ENCODE measurements at regions not wholly inside any gene's neighbourhood (a gene's known extent, or its start where the extent isn't known, plus 50 kb on each side); places are given as distances from the start of the nearest gene placed in this dataset.

DNA sequence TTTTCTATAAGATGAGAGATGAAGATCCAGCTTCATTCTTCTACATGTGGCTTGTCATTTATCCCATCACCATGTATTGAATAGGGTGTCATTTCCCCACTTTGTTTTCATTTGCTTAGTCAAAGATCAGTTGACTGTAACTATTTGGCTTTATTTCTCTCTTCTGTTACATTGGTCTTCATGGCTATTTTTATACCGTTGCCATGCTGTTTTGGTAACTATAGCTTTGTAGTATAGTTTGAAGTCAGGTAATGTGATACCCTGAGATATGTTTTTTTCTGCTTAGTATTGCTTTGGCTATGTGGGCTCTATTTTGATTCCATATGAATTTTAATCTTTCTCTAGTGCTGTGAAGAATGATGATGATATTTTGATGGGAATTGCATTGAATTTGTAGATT lies 514.3 kb downstream of the GBA3 start:
- no peak overlapping the region for H3K4me3 ChIP-seq (ENCODE audit: control insufficient read depth in 1 of 2, extremely low read depth in 1 of 2, low read length in 1 of 2)
- ATAC-seq (replicated peaks in 1 of 4) (no peak), DNase-seq (no peak)
- Mint-ChIP-seq H3K9me3 (peaks cover 4 to 22% (median 8%) of the 10 kb centered on the region in 3 donors), H3K27ac (no peak overlapping the region), H3K36me3 (no peaks in the 10 kb centered on the region), H3K4me3 (no peak overlapping the region), H3K27me3 (no peaks in the 10 kb centered on the region), H3K4me1 (no peaks in the 10 kb centered on the region)
- no CpG with 5 or more reads among the region's 1 CpG for WGBS (ENCODE audit: insufficient coverage)
- H3K36me3 ChIP-seq (ENCODE audit: control insufficient read depth in 2 of 2, extremely low read depth in 1 of 2, insufficient read depth in 1 of 2, low read length in 1 of 2), result no peaks in the 10 kb centered on the region
- CTCF ChIA-PET, result no interaction called here
- H3K4me1 ChIP-seq (ENCODE audit: control insufficient read depth in 1 of 2, extremely low read depth in 1 of 2, insufficient read depth in 2 of 2, low read length in 2 of 2), result no peaks in the 10 kb centered on the region
- no peak overlapping the region for H3K27ac ChIP-seq (ENCODE audit: low read length)
- H3K27me3 ChIP-seq (replicated peaks in 1 of 2; ENCODE audit: control insufficient read depth in 2 of 2, extremely low read depth in 1 of 2, insufficient read depth in 2 of 2, low read length in 1 of 2), result no peaks in the 10 kb centered on the region
- POLR2A ChIA-PET, result no interaction called here
- no peaks in the 10 kb centered on the region for H3K9me3 ChIP-seq

- no peaks in the 10 kb centered on the region for H3K4me1 ChIP-seq (ENCODE audit: control insufficient read depth in 1 of 2, extremely low read depth in 1 of 2, insufficient read depth in 2 of 2, low read length in 2 of 2)
- H3K27ac ChIP-seq (ENCODE audit: low read length), result no peak overlapping the region
- no peaks in the 10 kb centered on the region for H3K4me1 Mint-ChIP-seq
- no CpG with 5 or more reads among the region's 8 CpGs for WGBS (ENCODE audit: insufficient coverage)
- no peak overlapping the region for H3K4me3 Mint-ChIP-seq
- H3K27me3 Mint-ChIP-seq, result no peaks in the 10 kb centered on the region
- no peak overlapping the region for H3K4me3 ChIP-seq (ENCODE audit: control insufficient read depth in 1 of 2, extremely low read depth in 1 of 2, low read length in 1 of 2)
- H3K36me3 Mint-ChIP-seq, result no peaks in the 10 kb centered on the region
- no peak overlapping the region for H3K27ac Mint-ChIP-seq
- POLR2A ChIA-PET, result no interaction called here
- H3K27me3 ChIP-seq (replicated peaks in 1 of 2; ENCODE audit: control insufficient read depth in 2 of 2, extremely low read depth in 1 of 2, insufficient read depth in 2 of 2, low read length in 1 of 2), result no peaks in the 10 kb centered on the region
- no peaks in the 10 kb centered on the region for H3K9me3 ChIP-seq
- CTCF ChIA-PET, result interaction anchor here in 1 of 2 donors (0.7 kb wide), 1 partner anchor 1286 kb away, joined by 9 read pairs; no protein-coding TSS in a partner anchor
- H3K36me3 ChIP-seq (ENCODE audit: control insufficient read depth in 2 of 2, extremely low read depth in 1 of 2, insufficient read depth in 1 of 2, low read length in 1 of 2), result no peaks in the 10 kb centered on the region
- peaks cover 7 to 22% (median 8%) of the 10 kb centered on the region in 3 donors for H3K9me3 Mint-ChIP-seq
- DNase-seq, result no peak
- no peak for ATAC-seq (replicated peaks in 1 of 4)
These were observed 510.0 kb downstream of the GBA3 start for GRCh38 chr4:23202712-23203247.

GRCh38 chr4:23194751-23195150 lies 502.0 kb downstream of the GBA3 start:
- ATAC-seq (replicated peaks in 1 of 4) (no peak), DNase-seq (no peak)
- no peaks in the 10 kb centered on the region for H3K36me3 Mint-ChIP-seq
- H3K4me3 Mint-ChIP-seq, result no peak overlapping the region
- H3K4me1 ChIP-seq (ENCODE audit: control insufficient read depth in 1 of 2, extremely low read depth in 1 of 2, insufficient read depth in 2 of 2, low read length in 2 of 2), result no peaks in the 10 kb centered on the region
- H3K9me3 ChIP-seq, result no peaks in the 10 kb centered on the region
- peaks cover 0 to 4% (median 3%) of the 10 kb centered on the region in 3 donors for H3K9me3 Mint-ChIP-seq
- no peak overlapping the region for H3K27ac Mint-ChIP-seq
- no peak overlapping the region for H3K4me3 ChIP-seq (ENCODE audit: control insufficient read depth in 1 of 2, extremely low read depth in 1 of 2, low read length in 1 of 2)
- no peak overlapping the region for H3K27ac ChIP-seq (ENCODE audit: low read length)
- POLR2A ChIA-PET, result interaction anchor here in 1 of 2 donors (0.5 kb wide), 1 partner anchor 239 kb away, joined by 3 read pairs; no protein-coding TSS in a partner anchor
- peaks cover 0 to 4% of the 10 kb centered on the region in 2 donors for H3K27me3 Mint-ChIP-seq
- H3K4me1 Mint-ChIP-seq, result no peaks in the 10 kb centered on the region
- H3K27me3 ChIP-seq (replicated peaks in 1 of 2; ENCODE audit: control insufficient read depth in 2 of 2, extremely low read depth in 1 of 2, insufficient read depth in 2 of 2, low read length in 1 of 2), result no peaks in the 10 kb centered on the region
- no peaks in the 10 kb centered on the region for H3K36me3 ChIP-seq (ENCODE audit: control insufficient read depth in 2 of 2, extremely low read depth in 1 of 2, insufficient read depth in 1 of 2, low read length in 1 of 2)
- CTCF ChIA-PET, result no interaction called here

DNA sequence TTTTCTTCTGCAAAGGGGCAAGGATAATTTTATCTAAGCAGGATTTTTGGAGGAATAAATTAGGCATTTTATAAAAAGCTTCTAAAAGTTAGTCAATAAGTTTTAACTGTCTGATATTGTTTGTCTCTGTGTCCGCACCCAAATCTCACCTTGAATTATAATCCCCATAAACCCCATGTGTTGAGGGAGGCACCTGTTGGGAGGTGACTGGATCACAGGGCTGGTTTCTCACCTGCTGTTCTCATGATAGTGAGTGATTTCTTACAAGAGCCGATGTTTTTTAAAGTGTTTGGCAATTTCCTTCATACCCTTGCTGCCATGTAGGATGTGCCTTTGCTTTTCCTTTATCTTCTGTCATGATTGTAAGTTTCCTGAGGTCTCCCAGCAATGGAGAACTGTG lies 481.4 kb downstream of the GBA3 start:
- no peaks in the 10 kb centered on the region for H3K4me1 Mint-ChIP-seq
- peaks cover 5 to 13% of the 10 kb centered on the region in 2 donors for H3K27me3 Mint-ChIP-seq
- Histone ChIP-seq H3K4me1 (ENCODE audit: control insufficient read depth in 1 of 2, extremely low read depth in 1 of 2, insufficient read depth in 2 of 2, low read length in 2 of 2) (no peaks in the 10 kb centered on the region), H3K36me3 (ENCODE audit: control insufficient read depth in 2 of 2, extremely low read depth in 1 of 2, insufficient read depth in 1 of 2, low read length in 1 of 2) (no peaks in the 10 kb centered on the region), H3K9me3 (no peaks in the 10 kb centered on the region), H3K27ac (ENCODE audit: low read length) (no peak overlapping the region), H3K4me3 (ENCODE audit: control insufficient read depth in 1 of 2, extremely low read depth in 1 of 2, low read length in 1 of 2) (no peak overlapping the region), H3K27me3 (replicated peaks in 1 of 2; ENCODE audit: control insufficient read depth in 2 of 2, extremely low read depth in 1 of 2, insufficient read depth in 2 of 2, low read length in 1 of 2) (no peaks in the 10 kb centered on the region)
- peaks cover 14 to 29% (median 22%) of the 10 kb centered on the region in 3 donors for H3K9me3 Mint-ChIP-seq
- no peak overlapping the region for H3K4me3 Mint-ChIP-seq
- H3K27ac Mint-ChIP-seq, result no peak overlapping the region
- no peak for ATAC-seq (replicated peaks in 1 of 4)
- no peak for DNase-seq
- CTCF ChIA-PET, result interaction anchor here in 1 of 2 donors (0.6 kb wide), 1 partner anchor 19 kb away, joined by 4 read pairs; no protein-coding TSS in a partner anchor
- no peaks in the 10 kb centered on the region for H3K36me3 Mint-ChIP-seq
- no CpG with 5 or more reads among the region's 2 CpGs for WGBS (ENCODE audit: insufficient coverage)
- POLR2A ChIA-PET, result no interaction called here

GRCh38 chr4:23171976-23172375 lies 479.2 kb downstream of the GBA3 start:
- no peaks in the 10 kb centered on the region for H3K36me3 Mint-ChIP-seq
- Histone ChIP-seq H3K9me3 (no peaks in the 10 kb centered on the region), H3K4me3 (ENCODE audit: control insufficient read depth in 1 of 2, extremely low read depth in 1 of 2, low read length in 1 of 2) (no peak overlapping the region), H3K27ac (ENCODE audit: low read length) (no peak overlapping the region), H3K27me3 (replicated peaks in 1 of 2; ENCODE audit: control insufficient read depth in 2 of 2, extremely low read depth in 1 of 2, insufficient read depth in 2 of 2, low read length in 1 of 2) (no peaks in the 10 kb centered on the region), H3K4me1 (ENCODE audit: control insufficient read depth in 1 of 2, extremely low read depth in 1 of 2, insufficient read depth in 2 of 2, low read length in 2 of 2) (no peaks in the 10 kb centered on the region), H3K36me3 (ENCODE audit: control insufficient read depth in 2 of 2, extremely low read depth in 1 of 2, insufficient read depth in 1 of 2, low read length in 1 of 2) (no peaks in the 10 kb centered on the region)
- DNase-seq, result no peak
- no peak for ATAC-seq (replicated peaks in 1 of 4)
- H3K27ac Mint-ChIP-seq, result no peak overlapping the region
- peaks cover 11 to 14% (median 12%) of the 10 kb centered on the region in 3 donors for H3K9me3 Mint-ChIP-seq
- whole genome bisulfite sequencing (ENCODE audit: insufficient coverage), result 50% methylated on average over 2 of the region's 2 CpGs
- peaks cover 2% of the 10 kb centered on the region in 2 donors for H3K27me3 Mint-ChIP-seq
- H3K4me3 Mint-ChIP-seq, result no peak overlapping the region
- POLR2A ChIA-PET, result interaction anchor here in 1 of 2 donors (0.6 kb wide), 1 partner anchor 10 kb away, joined by 3 read pairs; no protein-coding TSS in a partner anchor
- CTCF ChIA-PET, result no interaction called here
- H3K4me1 Mint-ChIP-seq, result no peaks in the 10 kb centered on the region

GRCh38 chr4:23169608-23170311 lies 477.0 kb downstream of the GBA3 start:
- CTCF ChIA-PET, result no interaction called here
- no peaks in the 10 kb centered on the region for H3K27me3 ChIP-seq (replicated peaks in 1 of 2; ENCODE audit: control insufficient read depth in 2 of 2, extremely low read depth in 1 of 2, insufficient read depth in 2 of 2, low read length in 1 of 2)
- no peaks in the 10 kb centered on the region for H3K4me1 ChIP-seq (ENCODE audit: control insufficient read depth in 1 of 2, extremely low read depth in 1 of 2, insufficient read depth in 2 of 2, low read length in 2 of 2)
- ATAC-seq (replicated peaks in 1 of 4) (no peak), DNase-seq (no peak)
- Mint-ChIP-seq H3K4me1 (no peaks in the 10 kb centered on the region), H3K27ac (no peak overlapping the region), H3K9me3 (peaks cover 8 to 12% (median 10%) of the 10 kb centered on the region in 3 donors), H3K27me3 (no peaks in the 10 kb centered on the region), H3K36me3 (no peaks in the 10 kb centered on the region), H3K4me3 (no peak overlapping the region)
- H3K36me3 ChIP-seq (ENCODE audit: control insufficient read depth in 2 of 2, extremely low read depth in 1 of 2, insufficient read depth in 1 of 2, low read length in 1 of 2), result no peaks in the 10 kb centered on the region
- no peak overlapping the region for H3K27ac ChIP-seq (ENCODE audit: low read length)
- POLR2A ChIA-PET, result no interaction called here
- H3K9me3 ChIP-seq, result no peaks in the 10 kb centered on the region
- H3K4me3 ChIP-seq (ENCODE audit: control insufficient read depth in 1 of 2, extremely low read depth in 1 of 2, low read length in 1 of 2), result no peak overlapping the region
- 92% methylated on average over 2 of the region's 6 CpGs for WGBS (ENCODE audit: insufficient coverage)
